Activated T-cell treated with anti-CD3 and anti-CD28 coated beads, Interleukin-2, amount 50 U/mL, for 48 hours (primary cell): ENCODE measurements at regions not wholly inside any gene's neighbourhood (a gene's known extent, or its start where the extent isn't known, plus 50 kb on each side); places are given as distances from the start of the nearest gene placed in this dataset.

Experiments
- DNase-seq, 2 experiments: peaks; one replicate each; pipeline ENCODE4 v3.0.0-alpha.2; 2020

- DNase-seq = no peak
Measured at GRCh38 chr11:92808022-92808421, 161.4 kb upstream of the MTNR1B start.

GRCh38 chr11:92810423-92811064 lies 158.9 kb upstream of the MTNR1B start:
- no peak for DNase-seq

- DNase-seq = no peak
Measured at GRCh38 chr11:92811341-92811740, 158.1 kb upstream of the MTNR1B start.

- DNase-seq = no peak
Measured at GRCh38 chr11:92812841-92813240, 156.6 kb upstream of the MTNR1B start.

- no peak for DNase-seq
Measured at GRCh38 chr11:92819830-92820229, 149.6 kb upstream of the MTNR1B start.

GRCh38 chr11:92820860-92821259 lies 148.6 kb upstream of the MTNR1B start:
- DNase-seq = no peak

GRCh38 chr11:92822410-92822809 lies 147.0 kb upstream of the MTNR1B start:
- no peak for DNase-seq

- DNase-seq = no peak
Measured at GRCh38 chr11:92826136-92826535, 143.3 kb upstream of the MTNR1B start.

- DNase-seq = no peak
Measured at GRCh38 chr11:92826603-92827002, 142.8 kb upstream of the MTNR1B start.

GRCh38 chr11:92827132-92827531 lies 142.3 kb upstream of the MTNR1B start:
- no peak for DNase-seq

- no peak for DNase-seq
Measured at GRCh38 chr11:92828556-92828955, 140.9 kb upstream of the MTNR1B start.

- DNase-seq = no peak
Measured at GRCh38 chr11:92829121-92829520, 140.3 kb upstream of the MTNR1B start.

- DNase-seq = no peak
Measured at GRCh38 chr11:92829671-92830070, 139.8 kb upstream of the MTNR1B start.

GRCh38 chr11:92830377-92831155 lies 138.9 kb upstream of the MTNR1B start:
- DNase-seq = no peak

GRCh38 chr11:92834296-92835020 lies 135.0 kb upstream of the MTNR1B start:
- DNase-seq = no peak

GRCh38 chr11:92837595-92837994 lies 131.9 kb upstream of the MTNR1B start:
- DNase-seq = no peak

GRCh38 chr11:92838759-92839310 lies 130.6 kb upstream of the MTNR1B start:
- DNase-seq = no peak

- no peak for DNase-seq
Measured at GRCh38 chr11:92839450-92839849, 130.0 kb upstream of the MTNR1B start.

- no peak for DNase-seq
Measured at GRCh38 chr11:92841719-92842118, 127.7 kb upstream of the MTNR1B start.

GRCh38 chr11:92843455-92843854 lies 126.0 kb upstream of the MTNR1B start:
- no peak for DNase-seq

GRCh38 chr11:92844197-92844596 lies 125.3 kb upstream of the MTNR1B start:
- no peak for DNase-seq

- no peak for DNase-seq
Measured at GRCh38 chr11:92845390-92845789, 124.1 kb upstream of the MTNR1B start.

GRCh38 chr11:92845805-92846204 lies 123.6 kb upstream of the MTNR1B start:
- DNase-seq = no peak
